Muscle of back (tissue), 3 donors: ENCODE measurements at regions not wholly inside any gene's neighbourhood (a gene's known extent, or its start where the extent isn't known, plus 50 kb on each side); places are given as distances from the start of the nearest gene placed in this dataset.

Experiments used
- DNase-seq, 3 donors: peaks; one replicate each; pipeline versions ENCODE4 v3.0.0 to v3.0.0-alpha.2; 2013

DNA sequence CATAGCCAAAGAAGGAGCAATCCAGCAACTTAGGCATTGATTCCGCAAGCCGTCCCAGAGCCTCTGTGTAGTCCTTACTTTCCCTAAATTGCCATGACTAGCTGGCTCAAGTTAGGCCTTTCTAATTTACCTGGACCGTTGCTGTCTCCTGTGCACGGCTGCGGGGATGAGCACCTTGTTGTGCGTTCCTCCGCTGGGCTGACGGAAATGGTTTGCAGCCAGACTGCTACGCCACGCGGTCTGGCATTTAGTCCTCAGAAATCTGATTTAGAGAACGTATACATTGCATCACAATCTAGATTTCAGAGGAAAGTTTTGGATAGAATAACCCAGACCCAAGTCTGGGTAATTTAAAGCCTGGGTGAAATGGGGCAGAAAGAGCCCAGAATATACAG lies 133.2 kb upstream of the ARHGAP5 start:
- DNase-seq = no peak

DNA sequence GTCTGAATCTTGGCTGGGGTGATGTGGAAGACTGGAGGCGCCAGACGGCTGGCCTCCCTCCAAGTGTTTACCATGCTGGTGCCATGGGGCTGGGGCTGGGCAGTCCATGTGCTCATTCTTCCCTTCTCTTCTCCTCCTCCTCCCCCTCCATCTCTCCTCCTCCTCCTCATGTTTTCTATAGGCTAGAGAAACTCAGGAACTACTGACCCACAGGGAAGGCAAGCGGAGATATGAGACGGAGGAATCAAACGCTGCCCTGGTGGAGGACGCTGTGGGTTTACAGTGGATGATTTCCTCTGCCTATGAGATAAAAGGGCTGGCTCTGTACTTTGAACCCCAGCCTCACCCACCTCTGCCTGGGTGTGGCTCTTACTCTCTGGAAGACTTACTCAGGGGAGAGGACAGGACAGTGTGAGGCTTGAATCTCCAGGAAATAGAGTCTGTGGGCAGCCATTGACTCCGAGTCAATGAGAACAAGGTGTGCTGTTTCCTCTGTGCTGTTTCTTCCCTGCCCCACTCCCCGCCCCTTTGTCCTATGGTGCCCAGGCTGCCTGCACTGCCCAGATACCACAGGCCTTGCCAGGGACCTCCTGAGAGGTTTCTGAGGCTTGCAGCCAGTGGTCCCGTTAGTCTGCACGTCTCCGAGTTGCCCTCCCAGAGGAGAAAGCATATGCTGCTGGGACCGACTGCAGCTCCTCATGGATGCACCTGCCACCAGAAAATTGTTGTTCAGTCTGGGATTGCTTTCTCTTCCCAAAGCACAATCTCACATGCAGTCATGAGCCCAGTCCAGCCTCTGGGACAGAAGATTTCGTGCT lies 132.6 kb upstream of the ARHGAP5 start:
- no peak for DNase-seq

DNA sequence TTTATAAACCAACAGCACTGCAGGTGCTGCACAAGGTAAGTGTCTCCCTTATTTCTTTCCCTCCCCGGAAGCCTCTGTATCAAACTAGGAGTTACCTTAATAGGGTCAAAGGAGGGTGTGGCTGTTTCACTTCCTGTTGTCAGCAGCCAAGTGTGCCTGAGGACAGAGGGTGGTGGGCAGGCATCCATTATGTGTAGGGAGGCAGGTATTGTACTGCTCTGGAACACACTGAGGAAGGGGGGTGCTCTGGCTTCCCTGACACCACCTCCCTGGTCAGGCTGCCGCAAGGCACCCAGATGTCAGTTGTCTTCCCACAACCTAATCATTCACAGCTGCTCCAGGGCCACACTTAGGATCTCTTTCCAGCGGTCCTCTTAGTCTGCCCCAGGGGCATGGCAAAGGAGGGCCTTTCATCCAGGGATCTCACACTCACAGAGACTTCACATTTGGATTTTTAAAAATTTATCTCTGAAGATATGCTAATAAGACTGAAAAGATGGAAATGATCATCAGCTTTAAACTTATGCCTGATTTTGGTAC lies 132.0 kb upstream of the ARHGAP5 start:
- DNase-seq = no peak

DNA sequence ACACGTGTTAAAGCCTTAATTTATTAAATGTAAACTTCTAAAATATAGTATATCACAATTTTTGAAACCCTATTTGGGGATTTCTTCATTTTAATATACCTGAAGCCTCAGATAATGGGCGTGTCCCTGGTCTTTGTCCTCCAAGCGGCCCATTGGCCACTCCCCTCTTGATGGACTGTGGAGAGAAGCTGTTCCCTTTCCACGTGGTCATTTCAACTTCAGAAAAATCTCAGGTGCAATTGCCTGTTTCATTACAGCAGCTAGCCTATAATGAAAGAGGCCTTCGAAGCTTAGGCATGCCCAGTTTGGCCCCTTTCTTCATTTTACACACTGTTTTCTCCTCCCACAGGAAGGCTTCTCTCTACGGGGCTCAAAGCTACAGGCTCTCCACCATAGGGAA lies 131.4 kb upstream of the ARHGAP5 start:
- DNase-seq = no peak

DNA sequence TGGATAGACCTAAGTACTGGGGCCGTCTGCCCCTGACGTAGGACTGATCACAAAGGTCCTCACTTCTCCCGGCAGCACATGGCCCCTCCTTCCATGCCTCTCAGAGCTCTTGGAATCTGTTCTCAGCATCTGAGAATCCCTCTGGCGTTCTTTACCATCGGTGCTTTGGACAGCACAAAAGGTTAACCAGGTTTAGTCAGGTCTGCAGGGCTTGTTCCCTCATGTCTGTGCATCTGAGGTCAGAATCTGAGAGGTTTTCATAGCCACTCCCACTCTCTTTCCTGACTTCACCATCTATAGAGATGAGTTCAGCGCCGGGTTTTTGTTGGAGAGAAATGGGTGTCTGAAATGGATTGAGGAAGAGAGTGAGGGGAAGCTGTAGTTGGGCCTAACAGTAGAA lies 130.0 kb upstream of the ARHGAP5 start:
- no peak for DNase-seq

DNA sequence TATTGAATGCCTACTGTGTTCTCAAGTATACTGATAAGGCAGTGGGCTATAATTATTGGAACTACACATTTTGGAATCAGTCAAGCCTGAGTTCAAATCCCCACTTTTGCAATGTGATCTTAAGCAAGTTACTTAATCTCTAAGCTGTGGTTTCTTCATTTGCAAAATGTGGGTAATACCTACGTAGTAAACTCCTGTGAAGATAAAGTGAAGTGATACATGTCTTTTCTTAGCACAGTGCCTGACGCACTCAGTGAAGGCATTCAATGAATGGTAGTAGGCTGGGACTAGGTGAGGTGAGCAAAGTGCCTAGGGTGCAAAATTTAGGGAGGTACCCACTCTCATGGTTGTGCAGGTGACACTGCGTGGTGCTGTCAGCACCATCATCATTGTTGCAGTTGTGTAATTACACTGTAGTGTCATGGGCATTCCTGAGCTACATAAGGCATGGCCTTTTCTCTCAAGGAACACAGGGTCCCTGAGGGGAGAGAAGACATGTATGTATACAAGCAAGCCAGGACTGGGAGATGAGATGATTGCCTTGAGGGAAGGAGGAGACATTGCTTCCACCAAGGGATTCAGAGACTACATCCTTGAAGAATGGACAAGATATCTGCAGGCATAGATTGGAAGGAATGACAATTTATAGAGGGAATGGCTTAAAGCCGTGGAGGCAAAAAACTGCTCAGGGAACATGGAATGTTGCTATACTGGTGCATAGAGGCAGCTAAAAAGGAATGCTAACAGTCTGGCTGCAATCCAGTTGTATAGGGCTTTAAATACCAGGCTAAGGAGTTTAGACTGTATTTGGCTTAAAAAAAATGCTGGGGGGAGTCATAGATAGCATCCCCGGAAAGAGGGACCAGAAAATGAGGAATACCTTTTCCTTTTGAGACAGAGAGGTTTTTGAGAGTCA lies 129.2 kb upstream of the ARHGAP5 start:
- DNase-seq = no peak

DNA sequence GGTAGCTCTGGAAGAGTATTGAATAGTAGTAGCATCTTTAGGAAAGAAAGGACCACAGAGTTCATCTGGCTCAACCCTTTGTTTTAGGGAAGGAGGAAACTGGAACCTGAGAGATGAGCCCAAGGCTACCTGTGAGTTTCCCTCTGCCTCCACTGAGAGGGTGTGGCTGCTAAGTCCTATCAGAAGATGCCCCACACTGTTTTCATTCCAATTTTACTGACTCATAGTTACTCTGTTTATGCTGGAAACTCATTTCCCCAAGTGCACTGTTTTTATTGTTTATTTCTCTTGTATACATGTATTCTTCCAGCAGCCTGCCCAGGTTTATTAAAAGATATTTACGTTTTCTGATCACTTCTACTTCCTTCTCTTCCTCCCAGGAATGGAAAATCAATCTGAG lies 127.4 kb upstream of the ARHGAP5 start:
- DNase-seq = no peak

DNA sequence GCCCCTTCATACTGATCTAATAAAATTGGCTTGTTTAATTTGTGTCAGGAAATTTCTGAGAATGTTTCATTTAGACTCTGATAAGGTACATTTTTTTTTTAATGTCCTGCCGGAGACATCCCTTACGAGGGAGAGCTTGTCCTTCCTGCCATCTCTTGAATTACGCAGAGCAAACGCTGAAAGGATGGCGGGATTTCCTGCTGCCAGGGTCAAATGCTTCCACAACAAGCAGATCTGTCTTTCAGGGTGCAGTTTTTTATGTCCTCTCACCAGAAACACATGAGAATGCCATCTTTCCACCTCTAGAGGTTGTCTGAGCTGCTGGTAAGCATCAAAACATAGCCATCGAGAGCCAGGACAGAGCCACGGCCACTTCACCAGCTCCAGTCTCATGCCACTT lies 126.8 kb upstream of the ARHGAP5 start:
- DNase-seq = no peak

DNA sequence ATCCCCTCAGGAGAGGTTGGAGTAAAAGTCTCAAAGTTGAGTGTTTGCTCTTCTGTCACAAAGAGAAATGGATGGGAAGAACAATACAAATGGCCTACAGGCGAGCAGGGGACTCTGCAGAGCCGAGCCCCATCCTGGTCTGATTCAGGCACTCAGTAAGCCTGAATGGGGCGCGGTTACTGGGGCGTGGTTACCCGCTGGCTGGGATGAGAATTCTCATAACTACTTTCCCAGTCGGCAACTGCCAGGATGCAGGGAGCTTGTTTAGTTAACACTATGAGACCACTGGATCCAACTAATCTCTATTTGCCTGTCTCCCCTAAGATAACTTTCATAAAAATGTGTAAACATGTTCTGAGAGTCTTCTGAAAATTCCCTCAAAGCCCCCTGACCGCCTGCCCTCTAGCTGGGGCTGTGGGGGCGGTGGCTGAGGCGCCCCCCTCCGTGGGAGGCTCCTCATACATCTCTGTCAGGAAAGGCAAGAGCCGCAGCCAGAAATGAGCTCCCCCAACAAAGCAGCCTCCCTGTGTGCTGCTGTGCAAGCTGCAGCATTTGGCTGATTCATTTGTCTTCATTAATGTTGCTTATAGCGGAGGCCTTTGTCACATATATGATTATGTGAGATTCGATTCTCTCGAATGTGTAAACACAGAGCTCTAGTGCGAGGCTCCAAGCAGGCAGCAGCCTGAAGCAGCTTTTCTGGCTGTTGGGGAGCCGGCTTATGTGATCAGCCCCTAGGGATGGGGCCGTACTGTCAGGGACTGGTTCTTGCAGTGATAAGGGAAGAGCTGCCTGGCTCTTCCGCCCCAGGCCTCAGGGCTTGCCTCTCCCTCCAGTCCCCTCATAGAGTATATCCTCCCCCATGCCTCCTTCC lies 126.1 kb upstream of the ARHGAP5 start:
- DNase-seq = peak; percentile 65 to 89 (median 76)

DNA sequence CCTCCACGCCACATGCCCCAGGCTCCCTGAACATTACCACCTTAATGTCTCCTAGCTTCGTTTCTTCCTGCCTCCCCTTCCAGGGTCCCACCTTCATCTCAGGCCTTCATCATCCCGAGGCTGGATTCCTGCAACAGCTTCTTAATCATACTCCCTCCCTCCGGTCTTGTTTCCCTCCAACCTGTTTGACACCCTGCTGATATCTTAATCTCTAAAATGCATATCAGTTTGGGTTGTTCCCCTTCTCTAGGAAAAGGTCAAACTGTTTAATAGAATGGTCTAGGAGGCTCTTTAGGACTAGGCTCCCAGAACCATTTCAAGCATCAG lies 125.5 kb upstream of the ARHGAP5 start:
- DNase-seq = no peak

DNA sequence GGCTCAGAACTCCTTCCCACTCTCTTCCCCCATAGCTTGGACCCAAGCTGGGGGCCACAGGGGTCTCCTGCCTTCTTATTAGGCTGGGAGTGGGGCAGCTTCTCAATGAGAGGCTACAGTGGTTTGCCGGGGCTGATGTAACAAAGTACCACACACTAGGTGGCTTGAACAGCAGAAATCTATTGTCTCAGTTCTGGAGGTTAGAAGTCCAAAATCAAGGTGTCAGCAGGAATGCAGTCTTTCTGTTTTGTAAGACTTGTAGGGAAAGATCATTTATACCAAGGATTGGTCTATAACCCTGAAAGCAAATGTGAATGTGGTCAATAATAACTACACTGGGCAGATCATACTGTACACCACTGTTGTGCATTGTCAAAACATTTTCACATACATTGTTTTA lies 124.5 kb upstream of the ARHGAP5 start:
- no peak for DNase-seq

DNA sequence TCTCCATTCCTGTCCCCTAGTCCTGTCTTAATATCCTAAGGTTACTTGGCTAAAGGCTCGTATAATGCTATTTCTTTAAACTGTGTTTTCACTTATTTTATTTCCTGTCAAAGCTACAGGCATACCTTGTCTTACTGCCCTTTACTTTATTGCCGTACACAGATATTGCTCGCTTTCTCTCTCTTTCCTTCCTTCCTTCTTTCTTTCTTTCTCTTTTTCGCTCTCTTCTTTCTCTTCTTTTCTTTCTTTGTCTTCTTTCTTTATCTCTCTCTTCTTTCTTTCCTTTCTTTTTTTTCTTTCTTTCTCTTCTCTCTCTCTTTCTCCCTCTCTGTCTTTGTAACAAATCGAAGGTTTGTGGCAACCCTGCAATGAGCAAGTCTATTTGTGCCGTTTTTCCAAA lies 123.9 kb upstream of the ARHGAP5 start:
- DNase-seq = no peak

DNA sequence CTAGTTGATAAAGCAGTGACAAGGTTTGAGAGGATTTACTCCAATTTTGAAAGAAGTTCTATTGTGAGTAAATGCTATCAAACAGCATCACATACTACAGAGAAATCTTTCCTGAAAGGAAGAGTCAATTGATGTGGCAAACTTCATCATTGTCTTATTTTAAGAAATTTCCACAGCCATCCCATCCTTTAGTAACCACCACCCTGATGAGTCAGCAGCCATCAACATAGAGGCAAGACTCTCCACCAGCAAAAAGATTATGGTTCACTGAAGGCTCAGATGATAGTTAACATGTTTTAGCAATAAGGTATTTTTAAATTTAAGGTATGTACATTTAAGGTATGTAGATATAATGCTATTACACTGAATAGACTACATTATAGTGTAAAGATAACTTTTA lies 122.1 kb upstream of the ARHGAP5 start:
- no peak for DNase-seq

DNA sequence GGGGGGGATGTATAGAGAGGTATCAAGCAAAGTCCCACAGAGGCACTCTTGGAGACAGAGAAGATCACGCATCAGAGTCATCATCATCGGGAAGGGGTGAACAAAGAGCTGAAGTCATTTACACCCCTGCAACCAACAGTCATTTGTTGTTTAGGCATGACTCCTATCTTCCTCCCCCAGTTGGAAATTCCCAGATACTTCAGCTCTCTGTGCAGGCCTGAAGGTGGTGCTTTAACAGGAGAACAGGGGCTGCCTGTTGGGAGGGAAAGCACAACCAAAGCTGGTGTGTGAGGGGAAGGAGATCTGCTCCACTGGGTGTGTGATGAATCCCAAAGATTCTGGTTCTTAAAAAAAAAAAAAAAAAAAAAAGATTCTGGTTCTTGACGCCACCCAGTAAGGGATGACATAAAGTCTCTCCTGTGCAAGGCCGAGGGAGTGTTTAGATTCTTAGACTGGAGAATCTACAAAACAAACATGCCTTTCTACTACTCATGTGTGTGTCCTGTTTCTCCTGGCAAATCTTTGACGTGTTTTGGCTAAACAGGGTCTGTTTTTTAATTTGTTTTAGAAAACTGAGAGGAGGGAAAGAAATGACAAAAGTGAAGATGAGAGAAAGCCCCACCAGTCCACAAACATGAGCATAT lies 121.0 kb upstream of the ARHGAP5 start:
- no peak for DNase-seq

DNA sequence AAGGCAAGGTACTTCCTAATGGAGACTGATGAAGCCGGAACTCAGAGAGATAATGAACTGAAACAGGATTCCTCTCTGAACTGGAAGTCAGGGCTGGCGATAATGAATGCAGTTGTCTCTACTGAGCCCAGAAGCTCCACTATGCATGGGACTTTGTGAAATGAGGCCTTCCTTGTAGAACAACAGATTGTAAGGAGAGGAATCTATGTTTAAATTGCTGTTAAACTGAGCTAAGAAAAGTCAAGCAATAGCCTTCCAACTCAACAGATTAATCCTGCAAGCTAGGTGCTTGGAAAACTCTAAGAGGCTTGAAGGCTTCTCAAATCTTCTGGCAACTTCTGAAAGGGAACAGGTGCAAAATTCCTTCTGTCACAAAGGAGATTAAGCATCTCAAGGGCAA lies 119.5 kb upstream of the ARHGAP5 start:
- no peak for DNase-seq

DNA sequence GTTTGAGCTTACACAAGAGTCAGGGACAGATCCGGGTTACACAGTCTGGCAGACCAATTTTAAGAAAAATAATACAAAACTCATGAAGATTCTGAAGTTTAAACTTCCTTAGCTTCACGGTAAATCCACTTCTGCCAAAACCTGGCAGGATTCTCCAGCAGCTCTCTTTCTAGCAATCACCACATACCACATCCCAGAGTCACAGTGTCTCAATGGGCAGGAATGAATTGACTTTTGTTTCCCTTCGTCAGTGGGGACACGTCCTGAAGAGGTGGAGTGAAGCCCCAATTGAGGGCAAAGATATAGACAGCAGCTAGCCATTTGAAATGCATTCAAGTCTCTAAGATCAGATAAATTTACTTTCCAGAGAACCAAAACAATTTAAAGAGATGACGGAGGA lies 117.1 kb upstream of the ARHGAP5 start:
- DNase-seq = no peak

DNA sequence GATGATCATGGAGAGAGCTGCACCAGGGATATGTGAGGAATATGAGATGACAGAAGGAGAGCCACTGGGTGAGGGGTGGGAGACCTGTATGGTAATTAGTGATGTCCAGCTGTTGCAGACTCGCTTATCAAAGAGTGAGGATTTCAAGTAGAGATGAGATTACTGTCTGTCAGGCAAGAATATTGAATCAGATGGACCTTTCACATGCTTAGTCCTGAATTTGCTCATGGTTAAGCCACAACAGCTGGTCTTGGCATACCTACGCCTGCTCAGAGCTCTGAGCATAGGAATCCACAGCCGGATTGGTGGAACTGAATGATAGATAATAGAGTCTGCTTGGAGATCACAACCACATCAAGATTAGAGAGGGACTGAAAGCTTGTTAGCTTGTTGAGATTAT lies 115.2 kb upstream of the ARHGAP5 start:
- DNase-seq = no peak

DNA sequence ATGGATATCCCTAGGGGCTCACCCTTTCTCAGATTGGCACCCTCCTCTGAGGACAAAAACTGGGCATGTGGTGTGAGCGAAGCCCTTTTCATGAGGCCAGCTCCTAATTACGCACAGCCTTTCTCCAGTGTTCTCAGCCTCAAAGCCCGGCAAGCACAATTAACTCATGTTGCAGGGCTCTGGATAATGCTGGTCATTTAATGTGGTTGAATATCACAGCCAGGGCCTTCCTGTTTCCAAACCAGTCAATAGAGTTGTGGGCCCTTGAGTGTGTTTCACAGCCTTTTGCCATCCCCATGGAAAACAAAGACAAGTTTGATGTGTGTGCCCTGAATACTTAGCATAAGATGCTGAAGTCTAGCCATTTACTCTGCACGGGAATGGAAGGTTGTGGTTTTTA lies 114.2 kb upstream of the ARHGAP5 start:
- no peak for DNase-seq

DNA sequence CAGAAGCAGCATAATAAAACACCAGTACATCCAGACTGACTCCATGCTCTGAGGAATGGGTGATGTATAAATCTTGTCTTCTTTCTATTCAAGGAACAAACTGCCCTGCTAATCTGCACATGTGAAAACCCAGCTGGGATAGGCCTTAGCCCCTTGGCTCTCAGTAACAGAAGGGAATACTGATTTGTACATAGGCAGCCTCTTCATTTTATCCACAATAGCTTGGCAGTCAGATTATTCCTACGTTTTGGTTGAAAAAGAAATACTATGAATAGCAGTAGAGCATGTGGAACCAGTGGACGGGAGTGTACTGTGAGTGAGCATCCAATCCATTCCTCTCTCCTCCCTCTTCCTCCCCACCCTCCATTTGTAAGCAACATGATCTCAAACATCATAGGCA lies 113.5 kb upstream of the ARHGAP5 start:
- no peak for DNase-seq

DNA sequence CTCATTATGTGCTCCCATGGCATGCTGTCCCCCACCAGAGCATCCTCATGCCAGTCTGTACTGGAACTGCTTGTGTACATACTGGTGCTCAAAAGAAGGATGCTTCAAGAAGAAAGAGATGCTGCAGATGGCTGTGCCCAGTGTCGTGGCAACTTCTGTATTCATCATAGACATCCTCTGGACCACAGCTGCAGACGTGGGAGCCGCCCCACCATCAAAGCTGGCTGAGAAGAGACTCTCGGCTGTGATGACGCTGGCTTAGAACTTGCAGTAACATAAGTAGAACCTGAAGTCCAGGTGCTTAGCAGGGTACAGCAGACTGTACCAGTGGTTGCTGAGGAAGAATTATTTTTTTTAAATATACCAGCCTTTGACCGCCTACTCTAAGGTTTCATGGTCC lies 112.6 kb upstream of the ARHGAP5 start:
- no peak for DNase-seq

DNA sequence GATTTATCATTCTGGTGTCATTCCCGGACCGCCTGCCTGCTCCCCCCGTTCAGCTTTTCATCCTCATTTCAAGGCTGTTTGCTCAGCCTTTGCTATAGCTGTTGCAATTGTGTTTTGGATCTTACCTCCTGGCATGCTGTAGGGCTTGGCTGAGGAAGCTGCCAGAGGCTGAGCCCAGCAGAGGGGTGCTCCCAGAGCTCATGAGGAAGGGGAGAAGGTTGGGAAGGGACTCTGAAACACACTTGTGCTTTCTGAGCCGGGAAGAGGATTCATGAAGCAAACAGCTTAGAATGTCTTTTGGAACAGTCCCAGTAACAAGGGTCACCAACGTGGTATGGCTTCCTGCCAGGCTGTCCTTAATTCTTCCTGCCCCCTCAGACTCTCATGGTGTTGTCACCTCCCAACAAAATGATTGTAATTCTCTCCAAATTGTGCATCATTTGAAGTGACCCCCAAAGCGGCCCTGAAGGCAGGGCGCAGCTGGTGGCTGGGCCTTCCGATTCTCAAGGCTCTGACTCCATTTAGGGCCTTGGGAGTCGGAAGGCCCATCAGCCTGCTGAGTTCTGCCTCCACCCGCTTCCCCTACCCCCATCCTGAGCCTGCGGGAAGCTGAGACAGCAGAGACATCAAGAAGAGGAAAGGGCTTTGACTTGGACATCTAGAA lies 111.9 kb upstream of the ARHGAP5 start:
- DNase-seq = no peak
